Right cardiac atrium (tissue), 5 donors: ENCODE measurements at regions not wholly inside any gene's neighbourhood (a gene's known extent, or its start where the extent isn't known, plus 50 kb on each side); places are given as distances from the start of the nearest gene placed in this dataset.
"Not testable (repeated sequence)": the region's sequence is repeated elsewhere in the genome, so short reads cannot be mapped to it uniquely, and the experiment has no call there.

Experiments used
- ATAC-seq, 2 donors: fragments of 200-7000 bp; cut with Tn5 transposase; one replicate each; pipeline versions ENCODE4 v1.8.0 to v1.9.1; 2020; ENCODE audit warnings: moderate library complexity in 2 of 2, mild to moderate bottlenecking in 1 of 2
- DNase-seq, 3 donors: peaks; one replicate each; pipeline ENCODE4 v3.0.0-alpha.2; 2020
- H3K27ac ChIP-seq: one replicate; pipeline ENCODE4 v1.5.1; 2013; ENCODE audit warnings: mild to moderate bottlenecking, low read length, control low read depth, moderate library complexity
- H3K27me3 ChIP-seq: one replicate; pipeline ENCODE4 v1.6.1; 2013; ENCODE audit not compliant: control insufficient read depth, insufficient read depth
- H3K4me1 ChIP-seq: one replicate; pipeline ENCODE4 v1.6.1; 2013; ENCODE audit warnings: low read length; ENCODE audit not compliant: control insufficient read depth, insufficient read depth
- H3K4me3 ChIP-seq: one replicate; pipeline ENCODE4 v1.5.1; 2013; ENCODE audit warnings: low read length, control low read depth
- H3K9me3 ChIP-seq: one replicate; pipeline ENCODE4 v1.6.1; 2013; ENCODE audit warnings: low read length; ENCODE audit not compliant: control insufficient read depth
- WGBS: extraction: QIAGEN DNeasy Blood & Tissue Kit; methylation state at CpG from one replicate; pipeline ENCODE4 v1.1.7; 2013; 5-methylcytosine and 5-hydroxymethylcytosine counted together
- intact Hi-C, 4 donors: fragments of 100-400 bp; cut with DNase I; formaldehyde crosslinking; loops; one replicate each; pipeline versions ENCODE4 v1.11.0 to v1.14.0; 2022 to 2023
- donor health status: healthy with polysubstance abuse.
- donor health status: DM: no; HTN: yes; CAD: no.
- donor health status: DM: no; HTN: no; CAD: no.
- donor health status: DM: no; HTN: yes; CAD: no; lungs with severe emphysema.
- donor health status: DM: yes; HTN: yes; CAD: no.

- Histone ChIP-seq H3K27me3 (no peaks in the 10 kb centered on the region), H3K9me3 (no peaks in the 10 kb centered on the region), H3K4me1 (no peaks in the 10 kb centered on the region), H3K27ac (no peak overlapping the region), H3K4me3 (no peak overlapping the region)
- intact Hi-C loops: no loop called here
- DNase-seq (no peak), ATAC-seq (no peak)
- 72% methylated on average over 2 of the region's 2 CpGs for WGBS
These were observed 200.3 kb downstream of the HTR1B start for GRCh38 chr6:77263003-77263402.

DNA sequence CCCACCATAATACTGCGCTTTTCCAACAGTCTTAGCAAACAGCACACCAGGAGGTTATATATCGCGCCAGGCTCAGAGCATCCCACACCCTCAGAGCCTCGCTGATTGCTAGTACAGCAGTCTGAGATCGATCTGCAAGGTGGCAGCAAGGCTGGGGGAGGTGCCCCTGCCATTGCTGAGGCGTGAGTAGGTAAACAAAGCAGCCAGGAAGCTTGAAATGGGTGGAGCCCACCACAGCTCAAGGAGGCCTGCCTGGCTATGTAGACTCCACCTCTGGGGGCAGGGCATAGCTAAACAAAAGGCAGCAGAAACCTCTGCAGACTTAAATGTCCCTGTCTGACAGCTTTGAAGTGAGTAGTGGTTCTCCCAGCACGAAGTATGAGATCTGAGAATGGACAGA lies 211.5 kb downstream of the HTR1B start:
- H3K27me3 ChIP-seq, H3K9me3 ChIP-seq, H3K4me3 ChIP-seq, H3K4me1 ChIP-seq, ATAC-seq, intact Hi-C loops, H3K27ac ChIP-seq: not testable (repeated sequence)
- peak in 1 of 3 donors; percentile 22 for DNase-seq
- 74% methylated on average over 7 of the region's 7 CpGs for WGBS

DNA sequence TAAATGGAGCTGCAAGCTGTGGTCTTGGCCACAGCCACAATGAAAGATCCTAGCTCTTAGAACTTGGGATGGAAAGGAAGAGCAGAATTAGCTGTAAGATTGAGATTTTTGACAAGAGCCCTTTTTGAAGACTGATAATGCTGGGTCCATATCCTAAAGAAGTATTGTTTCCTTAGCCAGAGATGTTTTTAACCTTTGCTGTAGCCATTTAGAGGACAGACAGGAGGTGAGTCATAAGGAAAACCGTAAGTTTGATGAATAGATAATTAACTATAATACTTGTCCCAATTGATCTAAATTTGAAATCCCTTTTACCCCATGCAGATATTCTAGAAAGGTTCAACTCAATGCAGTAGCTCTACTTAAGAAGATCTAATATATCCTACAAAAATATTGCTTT lies 213.7 kb downstream of the HTR1B start:
- ATAC-seq: no peak
- DNase-seq: no peak
- intact Hi-C loops: no loop called here

DNA sequence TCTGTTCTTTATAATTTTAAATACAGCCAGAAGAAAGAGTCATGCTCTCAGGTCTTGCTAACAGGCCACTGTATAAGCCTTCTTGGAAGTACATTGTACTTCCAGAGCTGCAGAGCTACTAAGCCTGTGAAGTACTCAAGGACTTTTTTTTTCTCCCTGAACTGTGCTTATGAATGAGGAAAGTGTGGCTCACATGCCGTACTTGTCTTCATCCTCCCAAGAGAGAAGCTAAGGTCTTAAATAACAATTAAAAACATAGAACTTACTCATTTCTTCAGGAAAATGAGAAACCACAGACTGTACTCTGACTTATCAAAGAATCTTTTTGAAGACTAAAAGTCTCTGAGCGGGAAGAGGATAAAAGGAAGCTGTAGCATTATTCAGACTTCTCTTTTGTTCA lies 218.3 kb downstream of the HTR1B start:
- H3K27ac ChIP-seq: no peak overlapping the region
- no peaks in the 10 kb centered on the region for H3K27me3 ChIP-seq
- ATAC-seq (no peak), DNase-seq (no peak)
- 67% methylated on average over 2 of the region's 2 CpGs for WGBS
- no peaks in the 10 kb centered on the region for H3K4me1 ChIP-seq
- H3K9me3 ChIP-seq: no peaks in the 10 kb centered on the region
- intact Hi-C loops: no loop called here
- H3K4me3 ChIP-seq: no peak overlapping the region

More for the DNA sequence above, 213.7 kb downstream of the HTR1B start:
- Histone ChIP-seq H3K4me3 (no peak overlapping the region), H3K27me3 (no peaks in the 10 kb centered on the region), H3K4me1 (no peaks in the 10 kb centered on the region), H3K9me3 (no peaks in the 10 kb centered on the region), H3K27ac (no peak overlapping the region)
- WGBS: 72% methylated on average over 1 of the region's 1 CpG

DNA sequence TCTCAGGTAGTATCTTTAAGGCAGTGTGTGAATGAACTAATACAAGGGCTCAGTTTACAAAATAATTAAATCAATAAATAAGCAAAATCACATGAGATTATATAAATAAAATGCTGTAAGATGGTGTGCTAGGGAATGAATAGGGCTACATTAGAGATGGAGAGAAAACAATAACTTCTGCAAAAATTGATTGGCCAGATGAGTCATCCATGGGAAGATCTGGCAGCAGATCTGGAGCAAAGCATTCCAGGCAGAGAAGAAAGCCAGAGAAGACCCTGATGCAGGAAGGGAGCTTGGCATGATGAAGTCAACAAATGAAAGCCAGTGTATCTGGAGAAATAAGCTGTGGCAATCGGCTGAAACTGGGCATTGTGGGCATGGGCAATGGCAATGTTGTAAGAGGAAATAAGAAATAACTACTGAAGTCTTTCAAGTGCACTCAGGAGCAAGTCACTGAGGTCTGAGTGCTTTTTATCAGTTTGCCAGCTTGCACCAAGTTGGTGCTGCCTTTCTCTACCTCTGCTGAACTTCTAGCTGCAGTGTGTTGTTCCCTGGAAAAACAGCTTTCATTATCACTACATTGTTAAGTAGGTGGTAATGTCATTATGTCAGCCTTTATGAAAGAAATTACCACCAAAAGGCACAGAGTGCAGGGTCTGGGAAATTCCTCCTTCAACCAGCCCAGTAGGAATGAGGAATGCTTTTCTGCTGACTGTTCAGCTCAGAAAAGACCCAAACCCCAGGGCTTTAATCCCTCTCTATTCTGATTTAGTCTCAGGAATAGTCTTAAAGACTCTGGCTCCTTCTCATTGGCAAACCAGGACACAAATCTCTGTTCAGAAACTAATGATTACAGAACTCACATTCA lies 231.6 kb downstream of the HTR1B start:
- DNase-seq (no peak), ATAC-seq (no peak)
- H3K4me1 ChIP-seq: no peaks in the 10 kb centered on the region
- intact Hi-C loops: no loop called here
- WGBS: 65% methylated on average over 1 of the region's 1 CpG
- H3K4me3 ChIP-seq: no peak overlapping the region
- H3K27me3 ChIP-seq: no peaks in the 10 kb centered on the region
- no peak overlapping the region for H3K27ac ChIP-seq
- no peaks in the 10 kb centered on the region for H3K9me3 ChIP-seq

DNA sequence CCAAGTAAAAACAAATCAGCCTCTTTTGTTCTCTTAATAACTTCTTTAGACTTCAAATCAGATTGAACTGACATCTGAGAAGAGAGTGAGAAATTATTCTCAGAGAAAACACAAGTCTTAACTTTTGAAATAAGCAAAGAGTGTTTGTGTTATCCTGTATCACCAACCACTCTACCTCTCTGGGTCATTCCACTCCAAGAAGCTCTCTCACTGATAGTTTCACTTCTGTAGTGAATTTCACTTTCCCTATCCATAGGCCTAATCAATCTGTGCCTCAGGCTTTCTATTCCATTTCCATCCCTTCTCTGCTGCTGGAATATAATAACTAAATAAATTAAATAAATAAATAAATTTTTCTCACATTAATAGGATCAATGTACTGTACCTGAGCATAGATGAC lies 235.0 kb downstream of the HTR1B start:
- intact Hi-C loops: no loop called here
- H3K27me3 ChIP-seq: no peaks in the 10 kb centered on the region
- H3K9me3 ChIP-seq: no peaks in the 10 kb centered on the region
- DNase-seq (no peak), ATAC-seq (no peak)
- H3K4me3 ChIP-seq: no peak overlapping the region
- H3K4me1 ChIP-seq: no peaks in the 10 kb centered on the region
- H3K27ac ChIP-seq: no peak overlapping the region

DNA sequence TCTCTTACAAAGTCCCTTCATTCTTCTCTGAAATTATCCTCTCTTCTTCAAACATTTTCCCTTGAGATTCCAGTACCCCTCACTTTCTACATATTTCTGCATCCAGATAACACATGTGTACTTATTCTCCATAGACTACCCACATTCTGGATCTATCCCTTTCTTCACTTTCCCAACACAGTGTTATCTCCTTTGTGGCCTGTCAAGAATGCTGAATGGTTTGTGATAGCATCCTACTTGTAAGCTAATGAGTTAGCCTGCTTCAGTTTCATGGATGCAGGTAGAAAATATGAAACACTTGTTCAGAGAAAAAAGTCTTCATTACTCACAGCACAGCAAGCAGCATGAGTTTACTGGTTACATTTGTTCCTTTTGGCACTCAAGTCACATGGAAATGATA lies 245.4 kb downstream of the HTR1B start:
- intact Hi-C loops: no loop called here
- Histone ChIP-seq H3K9me3 (no peaks in the 10 kb centered on the region), H3K4me3 (no peak overlapping the region), H3K4me1 (no peaks in the 10 kb centered on the region), H3K27ac (no peak overlapping the region), H3K27me3 (no peaks in the 10 kb centered on the region)
- DNase-seq (no peak), ATAC-seq (no peak)

GRCh38 chr6:77205936-77206335 lies 257.4 kb downstream of the HTR1B start:
- Histone ChIP-seq H3K9me3 (no peaks in the 10 kb centered on the region), H3K4me3 (no peak overlapping the region), H3K27me3 (no peaks in the 10 kb centered on the region), H3K4me1 (no peaks in the 10 kb centered on the region), H3K27ac (no peak overlapping the region)
- ATAC-seq (no peak), DNase-seq (no peak)
- intact Hi-C loops: no loop called here

DNA sequence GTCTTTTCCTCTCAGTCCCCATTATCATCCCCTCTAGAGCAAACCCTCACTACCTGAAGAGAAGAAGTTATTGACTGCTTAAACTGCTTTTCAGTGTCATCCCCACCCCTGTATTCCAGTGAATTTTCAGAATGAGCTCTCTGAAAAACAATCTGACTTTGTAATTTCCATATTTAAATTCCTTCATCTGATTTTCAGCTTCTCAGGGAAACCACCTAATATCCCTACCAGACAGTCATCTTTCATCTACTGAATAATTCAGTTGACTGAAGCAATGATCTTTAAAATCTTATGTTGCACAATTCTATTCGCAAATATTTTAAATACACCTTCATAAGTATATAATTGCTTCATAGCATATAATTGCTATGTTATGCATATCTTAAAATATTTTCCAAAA lies 258.7 kb downstream of the HTR1B start:
- no peak for DNase-seq
- Histone ChIP-seq H3K27me3 (no peaks in the 10 kb centered on the region), H3K27ac (no peak overlapping the region), H3K4me1 (no peaks in the 10 kb centered on the region), H3K9me3 (no peaks in the 10 kb centered on the region), H3K4me3 (no peak overlapping the region)
- no peak for ATAC-seq
- intact Hi-C loops: no loop called here
- WGBS: 89% methylated on average over 1 of the region's 1 CpG

DNA sequence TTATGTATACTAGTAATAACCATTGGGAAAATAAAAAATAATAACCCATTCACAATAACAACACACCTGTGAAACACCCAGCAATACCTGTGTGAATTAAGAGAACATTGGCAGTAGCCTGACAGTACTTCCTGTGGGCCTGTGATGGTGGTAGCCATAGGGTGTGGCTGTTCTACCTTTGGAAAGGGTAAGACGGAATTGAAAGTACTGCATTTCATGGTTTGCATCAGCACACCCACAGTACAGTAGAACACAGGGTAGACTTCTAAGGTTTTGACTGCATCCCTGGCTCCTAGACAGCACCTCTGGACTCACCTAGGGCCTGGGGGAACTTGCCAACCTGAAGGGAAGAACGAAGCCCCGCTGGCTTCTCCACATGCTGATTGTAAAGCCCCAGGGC lies 279.8 kb downstream of the HTR1B start:
- Histone ChIP-seq H3K4me3 (no peak overlapping the region), H3K9me3 (no peaks in the 10 kb centered on the region), H3K4me1 (no peaks in the 10 kb centered on the region), H3K27me3 (no peaks in the 10 kb centered on the region), H3K27ac (no peak overlapping the region)
- 88% methylated on average over 3 of the region's 3 CpGs for WGBS
- ATAC-seq: no peak
- DNase-seq: no peak
- intact Hi-C loops: no loop called here

DNA sequence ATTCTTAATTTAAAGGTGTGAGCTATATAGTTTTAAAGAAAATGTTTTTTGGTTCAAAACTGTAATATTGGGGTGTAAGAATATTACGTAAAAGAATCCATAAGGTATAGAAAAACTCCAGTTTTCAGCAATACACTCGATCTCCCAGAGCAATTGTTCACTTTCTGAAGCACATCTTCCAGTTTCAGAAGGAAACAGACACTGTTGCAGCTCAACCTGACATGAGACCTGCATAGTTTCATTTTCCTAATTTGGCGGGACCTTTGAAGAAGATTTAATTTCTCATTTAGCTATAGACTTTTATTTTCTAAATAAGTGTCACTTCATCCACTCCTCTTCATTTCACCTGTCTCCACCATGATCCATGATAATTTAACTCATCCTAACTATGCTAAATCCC lies 281.5 kb downstream of the HTR1B start:
- Histone ChIP-seq H3K4me1 (no peaks in the 10 kb centered on the region), H3K4me3 (no peak overlapping the region), H3K9me3 (no peaks in the 10 kb centered on the region), H3K27ac (no peak overlapping the region), H3K27me3 (no peaks in the 10 kb centered on the region)
- no peak for DNase-seq
- ATAC-seq: no peak
- WGBS: 89% methylated on average over 3 of the region's 3 CpGs
- intact Hi-C loops: no loop called here

DNA sequence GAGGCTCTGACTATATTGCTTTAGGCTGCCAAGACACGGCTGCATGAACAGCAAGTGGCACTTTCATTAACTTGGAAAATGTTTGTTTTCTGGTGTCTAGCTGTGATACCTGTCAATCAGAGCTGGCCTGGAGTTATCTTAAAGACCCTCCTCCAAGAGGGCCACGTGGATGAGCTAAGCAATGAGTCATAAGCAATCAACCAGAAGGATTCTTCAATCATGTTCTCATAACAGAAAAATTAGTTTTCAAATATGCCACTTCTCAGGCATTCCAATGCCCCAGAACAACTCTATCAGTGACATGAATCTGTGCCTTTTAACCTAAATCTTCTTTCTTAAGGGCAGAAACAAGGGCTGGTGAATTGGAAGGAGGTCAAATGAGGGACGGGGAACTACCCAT lies 283.0 kb downstream of the HTR1B start:
- Histone ChIP-seq H3K4me3 (no peak overlapping the region), H3K4me1 (no peaks in the 10 kb centered on the region), H3K9me3 (no peaks in the 10 kb centered on the region), H3K27me3 (no peaks in the 10 kb centered on the region), H3K27ac (no peak overlapping the region)
- intact Hi-C loops: no loop called here
- ATAC-seq (no peak), DNase-seq (no peak)
- 56% methylated on average over 3 of the region's 3 CpGs for WGBS
